IPS-15b (cell line): ENCODE measurements at regions not wholly inside any gene's neighbourhood (a gene's known extent, or its start where the extent isn't known, plus 50 kb on each side); places are given as distances from the start of the nearest gene placed in this dataset.
"Not testable (repeated sequence)": the region's sequence is repeated elsewhere in the genome, so short reads cannot be mapped to it uniquely, and the experiment has no call there.

ENCODE experiments used
- H3K27me3 ChIP-seq: one replicate; pipeline ENCODE4 v1.6.1; 2013; ENCODE audit warnings: low read length; ENCODE audit not compliant: control insufficient read depth, insufficient read depth
- H3K36me3 ChIP-seq: one replicate; pipeline ENCODE4 v1.6.1; 2013; ENCODE audit warnings: low read length; ENCODE audit not compliant: control insufficient read depth, insufficient read depth
- H3K4me1 ChIP-seq: one replicate; pipeline ENCODE4 v1.6.1; 2013; ENCODE audit warnings: mild to moderate bottlenecking, low read length; ENCODE audit not compliant: control insufficient read depth, insufficient read depth
- H3K4me3 ChIP-seq: one replicate; pipeline ENCODE4 v1.5.1; 2013; ENCODE audit warnings: low read depth, low read length
- H3K9ac ChIP-seq: one replicate; pipeline ENCODE4 v1.6.1; 2013; ENCODE audit warnings: low read depth, mild to moderate bottlenecking, low read length
- H3K9me3 ChIP-seq: one replicate; pipeline ENCODE4 v1.6.1; 2013; ENCODE audit warnings: mild to moderate bottlenecking, low read length; ENCODE audit not compliant: control insufficient read depth, insufficient read depth

DNA sequence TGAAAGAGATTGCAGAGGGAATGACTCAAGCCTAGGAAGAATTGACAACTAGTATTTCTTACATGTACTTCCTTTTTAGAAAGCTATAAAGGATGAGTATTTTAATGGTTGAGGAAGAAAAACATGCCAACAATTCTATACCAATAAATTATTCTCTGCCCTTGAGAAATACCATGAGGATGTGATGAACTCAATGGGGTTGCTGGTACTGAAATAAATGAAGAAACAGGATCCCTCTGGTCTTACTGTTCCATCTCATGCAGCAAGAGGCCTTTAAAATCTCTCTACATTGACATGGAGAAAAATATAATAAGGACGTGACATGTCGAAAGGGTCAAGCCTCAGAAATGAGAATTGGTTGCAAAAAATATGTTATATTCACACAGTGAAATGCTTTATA, 477.3 kb downstream of the GABRG2 start:
- H3K4me1 ChIP-seq, result no peaks in the 10 kb centered on the region
- no peaks in the 10 kb centered on the region for H3K9me3 ChIP-seq
- H3K9ac ChIP-seq, result no peak overlapping the region
- H3K4me3 ChIP-seq, result no peak overlapping the region
- no peaks in the 10 kb centered on the region for H3K36me3 ChIP-seq
- no peaks in the 10 kb centered on the region for H3K27me3 ChIP-seq

GRCh38 chr5:162550236-162550635, 482.7 kb downstream of the GABRG2 start:
- Histone ChIP-seq H3K36me3 (no peaks in the 10 kb centered on the region), H3K9ac (no peak overlapping the region), H3K4me3 (no peak overlapping the region), H3K9me3 (no peaks in the 10 kb centered on the region), H3K27me3 (no peaks in the 10 kb centered on the region), H3K4me1 (no peaks in the 10 kb centered on the region)

GRCh38 chr5:162558120-162558519, 490.5 kb downstream of the GABRG2 start:
- Histone ChIP-seq H3K9ac (no peak overlapping the region), H3K9me3 (no peaks in the 10 kb centered on the region), H3K36me3 (no peaks in the 10 kb centered on the region), H3K4me3 (no peak overlapping the region), H3K27me3 (no peaks in the 10 kb centered on the region), H3K4me1 (no peaks in the 10 kb centered on the region)

- Histone ChIP-seq H3K9ac (no peak overlapping the region), H3K4me3 (no peak overlapping the region), H3K4me1 (no peaks in the 10 kb centered on the region), H3K36me3 (no peaks in the 10 kb centered on the region), H3K27me3 (no peaks in the 10 kb centered on the region), H3K9me3 (no peaks in the 10 kb centered on the region)
Observed at GRCh38 chr5:162567644-162568043, 500.1 kb downstream of the GABRG2 start.

DNA sequence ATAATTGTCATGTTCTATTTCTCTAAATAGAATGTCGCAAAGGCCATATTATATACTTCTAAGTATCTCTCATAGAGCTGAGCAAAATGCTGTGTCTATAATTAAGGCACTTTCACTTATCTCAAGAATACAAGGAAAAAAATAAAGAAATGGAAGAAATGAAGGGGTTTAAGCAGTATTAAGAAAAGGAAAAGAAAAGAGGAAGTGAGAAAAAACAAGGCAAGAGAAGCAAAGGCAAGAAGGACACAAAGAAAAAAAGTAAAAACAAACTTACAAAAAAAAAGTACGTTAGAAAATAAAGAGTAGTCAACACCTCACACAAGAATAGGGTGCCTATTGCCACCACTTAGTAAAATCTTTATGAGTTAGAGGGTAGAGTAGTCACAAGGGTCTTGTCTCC, 506.2 kb downstream of the GABRG2 start:
- H3K36me3 ChIP-seq, result no peaks in the 10 kb centered on the region
- H3K9ac ChIP-seq, result no peak overlapping the region

GRCh38 chr5:162591724-162592123, 524.2 kb downstream of the GABRG2 start:
- Histone ChIP-seq H3K4me1 (peaks cover 2% of the 10 kb centered on the region), H3K36me3 (no peaks in the 10 kb centered on the region), H3K27me3 (no peaks in the 10 kb centered on the region), H3K4me3 (no peak overlapping the region), H3K9me3 (no peaks in the 10 kb centered on the region), H3K9ac (no peak overlapping the region)

More for the DNA sequence above, 506.2 kb downstream of the GABRG2 start:
- Histone ChIP-seq H3K9me3 (no peaks in the 10 kb centered on the region), H3K27me3 (no peaks in the 10 kb centered on the region), H3K4me1 (no peaks in the 10 kb centered on the region), H3K4me3 (no peak overlapping the region)

GRCh38 chr5:162593881-162594280, 526.3 kb downstream of the GABRG2 start:
- Histone ChIP-seq H3K36me3 (no peaks in the 10 kb centered on the region), H3K4me3 (no peak overlapping the region), H3K4me1 (peaks cover 2% of the 10 kb centered on the region), H3K27me3 (no peaks in the 10 kb centered on the region), H3K9ac (no peak overlapping the region), H3K9me3 (no peaks in the 10 kb centered on the region)

DNA sequence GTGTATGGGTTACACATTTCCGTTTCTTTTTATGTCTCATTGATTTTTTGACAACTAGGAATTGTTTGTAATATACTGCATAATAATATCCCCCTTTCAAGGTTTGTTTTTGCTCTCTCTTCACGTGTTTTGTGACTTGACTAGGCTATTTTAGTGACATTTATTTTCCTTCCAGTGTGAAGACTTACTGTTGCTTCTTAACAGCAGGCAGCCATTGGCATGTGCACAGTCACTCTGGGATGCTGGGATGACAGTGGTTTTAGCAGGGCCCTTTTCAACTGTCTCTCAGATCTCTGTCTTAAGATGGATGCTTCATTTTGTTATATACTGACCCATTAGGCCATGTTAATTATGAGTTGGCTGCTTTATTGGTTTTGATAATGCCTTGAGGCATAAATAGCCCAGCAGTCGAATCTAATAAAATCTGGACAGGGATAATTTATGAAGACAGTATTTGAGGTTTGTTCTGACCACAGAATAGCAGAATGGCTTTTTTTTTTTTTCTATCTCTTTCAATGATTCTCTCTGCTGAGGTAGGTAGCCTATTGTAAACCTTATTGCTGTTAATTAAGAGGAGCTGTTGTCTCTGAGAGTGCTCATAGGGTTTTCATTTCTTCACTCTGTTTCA, 536.0 kb downstream of the GABRG2 start:
- Histone ChIP-seq H3K9me3 (no peaks in the 10 kb centered on the region), H3K9ac (no peak overlapping the region), H3K4me3 (no peak overlapping the region), H3K4me1 (no peaks in the 10 kb centered on the region), H3K36me3 (no peaks in the 10 kb centered on the region), H3K27me3 (no peaks in the 10 kb centered on the region)

GRCh38 chr5:162607879-162608278, 540.3 kb downstream of the GABRG2 start:
- Histone ChIP-seq H3K9ac (no peak overlapping the region), H3K36me3 (no peaks in the 10 kb centered on the region), H3K9me3 (no peaks in the 10 kb centered on the region), H3K4me1 (no peaks in the 10 kb centered on the region), H3K27me3 (no peaks in the 10 kb centered on the region), H3K4me3 (no peak overlapping the region)

GRCh38 chr5:162621726-162622263, 554.2 kb downstream of the GABRG2 start:
- H3K27me3 ChIP-seq, H3K4me1 ChIP-seq, H3K4me3 ChIP-seq, H3K9me3 ChIP-seq, H3K36me3 ChIP-seq, H3K9ac ChIP-seq: not testable (repeated sequence)

DNA sequence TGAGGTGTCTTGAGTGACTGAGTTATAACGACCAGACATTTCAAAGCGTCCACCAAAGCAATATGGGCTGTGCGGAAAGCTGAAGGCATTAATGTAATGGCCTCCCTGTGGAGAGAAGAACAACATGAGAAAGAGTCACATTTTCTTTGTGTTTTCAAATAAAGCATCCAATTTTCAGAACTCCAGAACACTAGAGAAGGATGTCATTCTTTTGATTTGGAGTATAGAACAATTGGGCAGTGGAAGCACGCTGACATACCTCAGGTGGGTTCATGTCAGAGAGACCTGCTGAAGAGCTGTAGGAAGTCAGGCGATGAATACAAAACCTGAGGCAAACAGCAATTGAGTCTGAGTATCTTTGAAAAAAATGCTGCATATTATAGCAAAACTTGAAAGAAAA, 556.5 kb downstream of the GABRG2 start:
- H3K36me3 ChIP-seq, result no peaks in the 10 kb centered on the region

GRCh38 chr5:162637481-162637880, 569.9 kb downstream of the GABRG2 start:
- no peaks in the 10 kb centered on the region for H3K36me3 ChIP-seq
- no peaks in the 10 kb centered on the region for H3K9me3 ChIP-seq
- H3K4me3 ChIP-seq, result no peak overlapping the region
- no peaks in the 10 kb centered on the region for H3K27me3 ChIP-seq
- H3K9ac ChIP-seq, result no peak overlapping the region
- peaks cover 18% of the 10 kb centered on the region for H3K4me1 ChIP-seq

More for the DNA sequence above, 556.5 kb downstream of the GABRG2 start:
- no peaks in the 10 kb centered on the region for H3K4me1 ChIP-seq
- no peak overlapping the region for H3K9ac ChIP-seq
- no peaks in the 10 kb centered on the region for H3K27me3 ChIP-seq
- H3K9me3 ChIP-seq, result peaks cover 2% of the 10 kb centered on the region
- H3K4me3 ChIP-seq, result no peak overlapping the region
